ENCODE measurements at regions not wholly inside any gene's neighbourhood (a gene's known extent, or its start where the extent isn't known, plus 50 kb on each side); places are given as distances from the start of the nearest gene placed in this dataset.

GRCh38 chr3:110267304-110267845, 804.2 kb upstream of the NECTIN3 start:
- Histone ChIP-seq H2BK15ac (ENCODE audit: low read depth, low read length) (no peak overlapping the region), H2BK20ac (ENCODE audit: low read depth, low read length, poor library complexity, severe bottlenecking) (no peak overlapping the region), H3K9ac (ENCODE audit: extremely low read depth, insufficient read length, low read length) (no peak overlapping the region), H3K14ac (ENCODE audit: insufficient read depth, low read length) (no peak overlapping the region), H3K4me2 (ENCODE audit: insufficient read depth, insufficient read length, low read length) (no peak overlapping the region), H4K5ac (ENCODE audit: insufficient read length, low read depth, low read length) (no peak overlapping the region), H3K4me1 (ENCODE audit: insufficient read depth, low read length) (no peaks in the 10 kb centered on the region; the same call in 1 of the 2 replicates), H2BK5ac (ENCODE audit: insufficient read length, low read length) (no peak overlapping the region), H3K23ac (ENCODE audit: insufficient read length, low read depth, low read length) (no peak overlapping the region), H3K18ac (ENCODE audit: insufficient read length, low read depth, low read length) (no peak overlapping the region), H3K56ac (ENCODE audit: insufficient read length, low read depth, low read length) (no peak overlapping the region), H3K9me3 (ENCODE audit: control insufficient read depth, low read depth, low read length) (no peaks in the 10 kb centered on the region), H3K27me3 (ENCODE audit: insufficient read depth, low read length) (no peaks in the 10 kb centered on the region), H2BK120ac (ENCODE audit: low read depth, low read length, poor library complexity, severe bottlenecking) (no peak overlapping the region), H3K4ac (ENCODE audit: low read depth, low read length) (no peak overlapping the region), H2BK12ac (ENCODE audit: insufficient read length, low read depth, low read length) (no peak overlapping the region), H2AFZ (ENCODE audit: low read length) (no peak overlapping the region), H4K91ac (ENCODE audit: insufficient read length, low read depth, low read length) (no peak overlapping the region), H3K79me1 (ENCODE audit: insufficient read depth, low read depth, low read length, poor library complexity, severe bottlenecking) (no peaks in the 10 kb centered on the region), H4K8ac (replicated peaks; ENCODE audit: insufficient read length, low read depth, low read length) (no peak overlapping the region), H3K79me2 (ENCODE audit: insufficient read depth, low read length) (no peaks in the 10 kb centered on the region), H2AK5ac (ENCODE audit: insufficient read length, low read length) (no peak overlapping the region), H3K27ac (ENCODE audit: insufficient read length, low read depth, low read length) (no peak overlapping the region), H3K23me2 (ENCODE audit: insufficient read length, low read depth, low read length, poor library complexity, severe bottlenecking) (no peaks in the 10 kb centered on the region), H3T11ph (ENCODE audit: low read length) (no peak overlapping the region), H4K20me1 (ENCODE audit: control insufficient read depth, insufficient read depth, insufficient read length) (no peaks in the 10 kb centered on the region)
- TF ChIP-seq CTCF (conservative IDR thresholded peaks at IDR 0.05): no peak
- Mint-ChIP-seq H3K27ac (no peak overlapping the region; a peak in 1 of 7 replicates), H3K4me1 (peaks cover 31 to 36% of the 10 kb centered on the region in 2 experiments), H3K9me3 (no peaks in the 10 kb centered on the region), H3K36me3 (ENCODE audit: insufficient read depth in 1 of 3, low read depth in 3 of 3) (no peaks in the 10 kb centered on the region), H3K27me3 (ENCODE audit: low read depth) (no peaks in the 10 kb centered on the region), H3K4me3 (no peak overlapping the region)
- DNase-seq: no peak
- WGBS (ENCODE audit: extremely low coverage, insufficient read length, low lambda C conversion rate): no CpG with 5 or more reads among the region's 4 CpGs

All from H9 (cell line).